PFSK-1 (cell line): ENCODE measurements at regions not wholly inside any gene's neighbourhood (a gene's known extent, or its start where the extent isn't known, plus 50 kb on each side); places are given as distances from the start of the nearest gene placed in this dataset.

ENCODE experiments used
- FOXP2 ChIP-seq: optimal IDR thresholded peaks from 2 replicates; pipeline ENCODE3; 2011; ENCODE audit warnings: borderline replicate concordance, control low read depth, inconsistent platforms; ENCODE audit not compliant: insufficient read depth; ENCODE audit errors: extremely low read length, extremely low read depth
- POLR2AphosphoS5 ChIP-seq: IDR thresholded peaks from 2 replicates; pipeline ENCODE4 v1.6.1; 2012; ENCODE audit warnings: low read depth, mild to moderate bottlenecking, control low read depth, low read length, moderate library complexity
- REST ChIP-seq, 2 experiments: IDR thresholded peaks; 2 replicates each; pipeline versions ENCODE4 v1.6.1 to v1.8.0; 2011 to 2012; ENCODE audit warnings: low read depth in 2 of 2, low read length in 2 of 2, control low read depth in 1 of 2, inconsistent platforms in 1 of 2, mild to moderate bottlenecking in 1 of 2, moderate library complexity in 1 of 2; ENCODE audit not compliant: insufficient read depth in 1 of 2
- SIN3A ChIP-seq: IDR thresholded peaks from 2 replicates; pipeline ENCODE4 v1.6.1; 2012; ENCODE audit warnings: mild to moderate bottlenecking, low read length, moderate library complexity, borderline replicate concordance; ENCODE audit not compliant: insufficient read depth
- TAF1 ChIP-seq: IDR thresholded peaks from 2 replicates; pipeline ENCODE4 v1.6.1; 2012; ENCODE audit warnings: low read length, control low read depth, borderline replicate concordance; ENCODE audit not compliant: insufficient read depth

DNA sequence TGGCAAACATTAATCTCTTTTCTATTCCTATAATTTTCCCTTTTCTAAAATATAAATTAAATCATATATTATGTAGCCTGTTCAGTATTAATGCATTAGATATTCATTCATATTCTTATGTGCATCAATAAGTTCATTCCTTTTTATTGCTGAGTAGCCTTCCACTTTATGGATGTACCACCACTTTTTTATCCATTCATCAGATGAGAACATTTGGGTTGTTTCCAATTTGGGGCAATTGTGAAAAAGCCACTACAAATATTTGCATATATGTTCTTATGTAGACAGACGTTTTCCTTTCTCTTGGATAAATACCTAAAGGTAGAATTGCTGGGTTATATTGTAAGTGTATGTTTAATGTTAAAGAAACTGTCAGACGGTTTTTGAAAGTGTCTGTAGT lies 79.4 kb upstream of the MAPK10 start:
- TF ChIP-seq REST (IDR thresholded peaks at IDR 0.05; ENCODE audit: insufficient read depth in 1 of 2, low read depth in 2 of 2, low read length in 2 of 2) (no peak), POLR2AphosphoS5 (no peak), FOXP2 (no peak), SIN3A (no peak), TAF1 (no peak)

DNA sequence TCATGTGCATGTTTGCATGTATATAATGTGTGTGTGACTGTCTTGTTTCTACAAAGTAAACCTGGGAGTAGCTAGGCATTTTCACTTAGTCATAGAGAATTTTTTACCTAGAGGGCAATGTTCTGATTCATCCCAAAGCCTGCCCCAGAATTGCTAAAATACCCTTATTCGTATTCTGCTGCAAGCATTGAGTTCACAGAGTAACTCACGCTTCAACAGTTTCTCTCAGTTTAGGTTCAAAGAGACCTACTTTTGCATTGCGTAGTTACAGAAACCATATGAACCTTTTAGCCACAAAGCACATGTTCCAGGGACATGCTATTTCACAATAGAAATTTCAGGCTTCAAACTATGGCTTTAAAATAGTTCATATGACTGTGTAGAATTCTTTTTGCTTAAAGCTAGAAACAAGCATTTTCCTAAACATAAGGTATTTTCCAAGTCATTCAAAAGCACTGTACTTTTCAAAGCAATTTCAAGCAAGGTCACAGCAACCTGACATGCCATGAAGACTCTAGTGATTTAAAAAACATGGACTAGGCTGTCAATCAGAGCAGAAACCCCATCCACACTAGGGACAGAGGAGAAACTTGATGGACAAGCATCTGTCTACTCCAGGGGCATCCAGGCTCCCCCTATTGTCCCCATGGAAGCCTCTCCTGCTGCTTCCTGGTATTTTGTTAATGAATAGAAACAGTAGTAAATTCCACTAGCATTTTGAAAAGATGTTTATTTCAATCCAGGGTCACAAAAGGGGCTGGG lies 81.5 kb upstream of the MAPK10 start:
- TF ChIP-seq TAF1, result no peak
- TF ChIP-seq POLR2AphosphoS5, result no peak
- no peak for TF ChIP-seq REST (IDR thresholded peaks at IDR 0.05; ENCODE audit: insufficient read depth in 1 of 2, low read depth in 2 of 2, low read length in 2 of 2)
- no peak for TF ChIP-seq SIN3A
- TF ChIP-seq FOXP2, result no peak

GRCh38 chr4:86442881-86443280 lies 83.0 kb upstream of the MAPK10 start:
- no peak for TF ChIP-seq TAF1
- no peak for TF ChIP-seq FOXP2
- no peak for TF ChIP-seq SIN3A
- TF ChIP-seq POLR2AphosphoS5, result no peak
- no peak for TF ChIP-seq REST (IDR thresholded peaks at IDR 0.05; ENCODE audit: insufficient read depth in 1 of 2, low read depth in 2 of 2, low read length in 2 of 2)

- no peak for TF ChIP-seq FOXP2
- no peak for TF ChIP-seq REST (IDR thresholded peaks at IDR 0.05; ENCODE audit: insufficient read depth in 1 of 2, low read depth in 2 of 2, low read length in 2 of 2)
- TF ChIP-seq TAF1, result no peak
- TF ChIP-seq SIN3A, result no peak
- TF ChIP-seq POLR2AphosphoS5, result no peak
These were observed 83.6 kb upstream of the MAPK10 start for GRCh38 chr4:86443495-86443894.
